Thyroid gland (tissue), 4 donors: ENCODE measurements at regions not wholly inside any gene's neighbourhood (a gene's known extent, or its start where the extent isn't known, plus 50 kb on each side); places are given as distances from the start of the nearest gene placed in this dataset.

ENCODE experiments used
- DNase-seq, 2 donors: peaks; one replicate each; pipeline ENCODE4 v3.0.0-alpha.2; 2019
- H3K27ac ChIP-seq, 3 donors: fragments of 200-600 bp; sonication (generic); 1 replicate in 2 of 3; 2 replicates in 1 of 3; pipeline ENCODE4 v1.5.1; 2016 to 2019; ENCODE audit warnings: mild to moderate bottlenecking in 1 of 3, moderate library complexity in 1 of 3
- H3K27me3 ChIP-seq: fragments of 200-600 bp; sonication (generic); one replicate; pipeline ENCODE4 v1.5.1; 2019
- H3K36me3 ChIP-seq, 2 donors: fragments of 200-600 bp; sonication (generic); one replicate each; pipeline ENCODE4 v1.5.1; 2016 to 2019
- H3K4me1 ChIP-seq, 2 donors: fragments of 200-600 bp; sonication (generic); one replicate each; pipeline ENCODE4 v1.5.1; 2017 to 2019
- H3K4me3 ChIP-seq, 3 donors: fragments of 200-600 bp; sonication (generic); replicated peaks in 1 of 3; 1 replicate in 2 of 3; 2 replicates in 1 of 3; pipeline ENCODE4 v1.5.1; 2016; ENCODE audit warnings: mild to moderate bottlenecking in 1 of 3
- H3K9me3 ChIP-seq: fragments of 200-600 bp; sonication (generic); one replicate; pipeline ENCODE4 v1.5.1; 2017
- CTCF ChIP-seq, 6 experiments: fragments of 200-600 bp in 3 of 6; fragments of 450-650 bp in 3 of 6; sonication (generic) in 3 of 6; IDR thresholded peaks; one replicate each; pipeline ENCODE4 v1.5.1; 2016 to 2019; ENCODE audit warnings: antibody characterized with exemption in 6 of 6, mild to moderate bottlenecking in 2 of 6, inconsistent platforms in 1 of 6, moderate library complexity in 1 of 6
- POLR2A ChIP-seq, 2 donors: fragments of 450-650 bp; IDR thresholded peaks; one replicate each; pipeline ENCODE4 v1.6.1; 2017; ENCODE audit warnings: antibody characterized with exemption in 2 of 2, mild to moderate bottlenecking in 2 of 2, moderate library complexity in 1 of 2
- WGBS, 2 donors: methylation state at CpG; one replicate each; pipeline ENCODE4 v1.1.5; 2017; 5-methylcytosine and 5-hydroxymethylcytosine counted together
- intact Hi-C: fragments of 100-400 bp; cut with DNase I; formaldehyde crosslinking; loops from one replicate; pipeline ENCODE4 v1.15.1; 2023

GRCh38 chr6:3524456-3524855 lies 67.6 kb upstream of the SLC22A23 start:
- intact Hi-C loops: no loop called here
- 85 to 89% methylated on average over 2 of the region's 2 CpGs for WGBS, 2 donors
- Histone ChIP-seq H3K4me3 (no peak overlapping the region), H3K27me3 (no peaks in the 10 kb centered on the region), H3K4me1 (no peaks in the 10 kb centered on the region), H3K9me3 (no peaks in the 10 kb centered on the region), H3K36me3 (no peaks in the 10 kb centered on the region), H3K27ac (no peak overlapping the region)
- DNase-seq: no peak
- no peak for TF ChIP-seq CTCF (IDR thresholded peaks at IDR 0.05)
- TF ChIP-seq POLR2A (IDR thresholded peaks at IDR 0.05): no peak

- H3K4me1 ChIP-seq: no peaks in the 10 kb centered on the region
- no peak for DNase-seq
- no peak for TF ChIP-seq POLR2A (IDR thresholded peaks at IDR 0.05)
- no peak for TF ChIP-seq CTCF (IDR thresholded peaks at IDR 0.05)
- no peak overlapping the region for H3K4me3 ChIP-seq
- H3K27ac ChIP-seq: no peak overlapping the region
- WGBS, 2 donors: 87 to 93% methylated on average over 7 of the region's 7 CpGs
- intact Hi-C loops: no loop called here
- H3K27me3 ChIP-seq: no peaks in the 10 kb centered on the region
- no peaks in the 10 kb centered on the region for H3K36me3 ChIP-seq
- no peaks in the 10 kb centered on the region for H3K9me3 ChIP-seq
Measured at GRCh38 chr6:3523966-3524365, 67.1 kb upstream of the SLC22A23 start.

GRCh38 chr6:3523271-3523670 lies 66.4 kb upstream of the SLC22A23 start:
- Histone ChIP-seq H3K4me1 (no peaks in the 10 kb centered on the region), H3K9me3 (no peaks in the 10 kb centered on the region), H3K36me3 (no peaks in the 10 kb centered on the region), H3K27ac (no peak overlapping the region), H3K27me3 (no peaks in the 10 kb centered on the region), H3K4me3 (no peak overlapping the region)
- intact Hi-C loops: no loop called here
- TF ChIP-seq POLR2A (IDR thresholded peaks at IDR 0.05): no peak
- DNase-seq: no peak
- 80 to 83% methylated on average over 5 of the region's 5 CpGs for WGBS, 2 donors

- intact Hi-C loops: no loop called here
- no peaks in the 10 kb centered on the region for H3K9me3 ChIP-seq
- no peak for TF ChIP-seq CTCF (IDR thresholded peaks at IDR 0.05)
- TF ChIP-seq POLR2A (IDR thresholded peaks at IDR 0.05): no peak
- H3K36me3 ChIP-seq: no peaks in the 10 kb centered on the region
- no peak for DNase-seq
- no peaks in the 10 kb centered on the region for H3K27me3 ChIP-seq
- WGBS, 2 donors: 68 to 76% methylated on average over 7 of the region's 7 CpGs
- H3K27ac ChIP-seq: no peak overlapping the region
- no peaks in the 10 kb centered on the region for H3K4me1 ChIP-seq
- H3K4me3 ChIP-seq: no peak overlapping the region
Measured at GRCh38 chr6:3522561-3523260, 65.9 kb upstream of the SLC22A23 start.

- DNase-seq: no peak
- TF ChIP-seq CTCF (IDR thresholded peaks at IDR 0.05): no peak
- TF ChIP-seq POLR2A (IDR thresholded peaks at IDR 0.05): no peak
- Histone ChIP-seq H3K36me3 (no peaks in the 10 kb centered on the region), H3K4me1 (no peaks in the 10 kb centered on the region), H3K27me3 (no peaks in the 10 kb centered on the region), H3K4me3 (no peak overlapping the region), H3K9me3 (no peaks in the 10 kb centered on the region), H3K27ac (no peak overlapping the region)
- intact Hi-C loops: no loop called here
- 85 to 92% methylated on average over 10 of the region's 10 CpGs for WGBS, 2 donors
Measured at GRCh38 chr6:3520281-3521230, 63.7 kb upstream of the SLC22A23 start.
